Stimulated activated CD4-positive, alpha-beta T cell treated with anti-CD3 and anti-CD28 coated beads, Interleukin-2, amount 100 ng/mL, for 4 hours (primary cell): ENCODE measurements at regions not wholly inside any gene's neighbourhood (a gene's known extent, or its start where the extent isn't known, plus 50 kb on each side); places are given as distances from the start of the nearest gene placed in this dataset.

Source experiments
- DNase-seq: peaks from one replicate; pipeline ENCODE4 v3.0.0-alpha.2; 2020; ENCODE audit warnings: low read depth

GRCh38 chr14:98382662-98383061, 889.3 kb downstream of the BCL11B start:
- DNase-seq, result no peak

DNA sequence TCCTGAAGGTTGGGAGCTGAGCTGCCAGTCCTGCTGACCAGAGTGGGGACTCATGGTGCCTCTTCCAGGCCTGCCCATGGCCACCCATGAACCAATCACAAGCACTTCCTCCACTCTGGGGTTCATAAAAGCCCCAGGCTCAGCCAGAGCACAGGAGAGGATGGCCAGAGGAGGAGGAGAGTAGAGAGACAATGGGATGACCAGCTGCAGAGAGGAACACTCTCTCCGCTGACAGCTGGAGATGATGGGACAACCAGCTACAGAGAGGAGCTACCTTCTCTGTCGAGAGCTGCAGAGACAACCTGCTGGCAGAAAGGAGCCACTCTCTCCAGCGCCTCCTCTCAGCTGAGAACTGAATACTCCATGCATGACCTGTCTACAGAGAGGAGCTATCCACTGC, 886.1 kb downstream of the BCL11B start:
- DNase-seq, result no peak

DNA sequence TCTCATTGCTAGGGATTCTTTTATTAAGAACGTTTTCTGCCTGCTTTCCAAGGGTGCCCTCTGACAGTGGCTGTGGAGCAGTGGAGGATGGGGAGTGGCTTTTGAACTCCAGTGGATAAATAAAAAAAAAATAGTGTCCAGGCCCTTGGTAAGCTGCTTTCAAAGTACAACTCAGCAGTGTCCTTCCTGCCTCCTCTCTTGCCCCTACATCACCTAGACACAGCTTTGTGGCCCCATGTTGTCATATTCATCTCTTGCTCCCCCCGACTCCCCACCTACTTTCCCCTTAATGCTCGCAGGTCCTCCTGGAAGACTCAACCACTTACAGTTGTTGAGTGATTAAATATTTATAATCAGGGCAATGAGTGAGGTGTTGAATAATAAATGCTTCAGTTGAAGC, 880.9 kb downstream of the BCL11B start:
- no peak for DNase-seq

- DNase-seq, result no peak
These were observed 878.5 kb downstream of the BCL11B start for GRCh38 chr14:98393527-98393926.

- no peak for DNase-seq
These were observed 867.2 kb downstream of the BCL11B start for GRCh38 chr14:98404811-98405210.

DNA sequence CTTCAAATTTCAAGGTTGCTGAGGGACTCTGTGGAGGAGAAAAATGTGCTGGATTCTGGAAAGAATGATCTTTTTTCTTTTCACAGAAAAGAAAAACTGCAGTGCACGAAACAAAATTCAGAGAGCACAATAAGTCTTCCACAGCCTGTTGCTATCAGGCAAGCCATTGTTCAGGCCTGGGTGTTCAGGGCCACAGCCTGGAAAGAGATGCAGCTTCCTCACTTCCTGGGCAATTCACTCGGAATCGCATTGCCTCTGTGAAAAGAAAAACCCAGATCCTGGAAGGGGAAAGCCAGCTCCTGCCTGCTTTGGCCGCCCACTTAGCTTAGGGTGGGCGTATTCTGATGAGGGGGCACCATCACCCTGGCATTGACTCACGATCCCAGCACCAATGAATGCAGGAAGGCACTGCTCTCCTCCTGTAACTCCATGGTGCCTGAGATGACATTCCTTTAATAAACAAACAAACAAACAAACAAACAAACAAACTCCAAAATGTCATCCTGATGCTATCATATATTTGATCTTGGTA, 863.9 kb downstream of the BCL11B start:
- DNase-seq, result no peak

DNA sequence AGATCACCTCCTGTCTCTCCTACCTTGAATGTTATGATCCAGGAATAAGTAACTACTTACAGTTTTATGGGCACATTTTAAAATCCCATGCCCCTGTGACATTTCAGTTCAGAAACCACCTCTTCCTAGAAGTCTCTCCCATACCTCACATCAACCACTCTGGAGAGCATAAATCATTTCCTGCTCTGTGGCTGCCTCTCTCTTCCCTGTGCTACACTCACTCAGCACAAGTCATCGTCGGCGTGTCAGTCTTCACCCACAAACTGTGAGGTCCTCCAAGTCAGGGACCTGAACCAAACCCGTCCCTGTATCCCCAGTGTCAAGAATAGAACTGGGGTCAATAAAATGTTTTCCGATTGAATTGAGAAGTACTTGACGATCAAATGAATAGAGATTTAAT, 863.3 kb downstream of the BCL11B start:
- DNase-seq, result peak; percentile 4

DNA sequence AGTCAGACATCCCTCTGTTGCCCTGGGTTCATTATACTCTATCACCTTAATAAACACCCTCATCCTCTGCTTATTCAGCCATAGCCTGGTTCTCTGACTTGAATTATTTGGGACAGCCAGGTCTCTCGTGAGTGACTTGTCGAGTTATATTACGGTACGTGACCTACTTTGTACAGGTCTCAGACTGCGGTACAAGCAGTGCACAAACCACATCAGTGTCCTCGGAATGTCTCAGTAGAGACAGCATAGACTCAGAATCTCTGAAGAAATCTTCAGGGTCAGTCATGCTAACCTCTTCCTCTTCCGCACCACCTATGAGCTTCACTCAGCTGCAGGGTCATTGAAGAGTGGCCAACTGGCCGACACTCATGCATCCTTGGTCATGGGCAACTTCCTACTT, 860.8 kb downstream of the BCL11B start:
- DNase-seq, result no peak

- no peak for DNase-seq
These were observed 859.6 kb downstream of the BCL11B start for GRCh38 chr14:98412431-98412830.

DNA sequence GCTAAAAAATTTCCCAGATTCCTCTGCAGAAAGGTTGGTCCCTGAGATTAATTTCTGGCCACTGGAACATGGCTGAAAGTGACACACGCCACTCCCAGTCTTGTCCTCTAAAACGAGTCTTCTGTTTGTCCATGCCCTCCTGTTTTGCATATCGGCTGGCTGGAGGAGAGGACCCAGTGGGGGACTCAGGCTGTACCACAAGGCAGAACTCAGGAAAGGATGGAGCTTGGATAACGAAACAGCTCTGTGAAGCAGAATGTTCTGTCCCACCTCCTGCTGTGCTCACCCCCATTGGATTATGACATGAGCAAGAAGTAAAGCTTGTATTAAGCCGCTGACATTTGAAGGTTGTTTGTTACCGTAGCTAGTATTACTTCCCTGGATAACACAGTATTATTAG, 856.2 kb downstream of the BCL11B start:
- no peak for DNase-seq

GRCh38 chr14:98417001-98417400, 855.0 kb downstream of the BCL11B start:
- DNase-seq, result no peak

DNA sequence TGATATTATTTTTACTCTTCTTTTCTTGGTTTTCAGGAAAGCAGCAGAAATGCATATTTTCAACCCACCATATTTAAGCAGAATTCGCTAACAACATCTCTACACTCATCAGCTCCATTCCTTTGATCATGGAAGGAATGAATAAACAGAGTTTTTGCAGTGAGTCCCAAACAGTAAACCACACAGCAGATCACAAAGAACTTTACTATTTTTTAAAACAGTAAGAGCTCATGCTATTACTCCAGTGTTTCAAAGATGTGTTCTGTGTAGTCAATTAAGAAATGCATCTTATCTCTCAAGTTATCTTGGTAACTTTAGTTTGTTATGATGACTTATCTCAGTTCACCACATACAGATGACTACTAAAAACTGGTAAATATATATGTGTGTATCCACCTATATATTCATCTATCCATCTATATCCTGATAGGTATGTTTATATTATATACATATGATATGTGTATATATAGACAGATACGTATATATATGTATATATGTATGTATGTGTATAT, 843.5 kb downstream of the BCL11B start:
- no peak for DNase-seq

DNA sequence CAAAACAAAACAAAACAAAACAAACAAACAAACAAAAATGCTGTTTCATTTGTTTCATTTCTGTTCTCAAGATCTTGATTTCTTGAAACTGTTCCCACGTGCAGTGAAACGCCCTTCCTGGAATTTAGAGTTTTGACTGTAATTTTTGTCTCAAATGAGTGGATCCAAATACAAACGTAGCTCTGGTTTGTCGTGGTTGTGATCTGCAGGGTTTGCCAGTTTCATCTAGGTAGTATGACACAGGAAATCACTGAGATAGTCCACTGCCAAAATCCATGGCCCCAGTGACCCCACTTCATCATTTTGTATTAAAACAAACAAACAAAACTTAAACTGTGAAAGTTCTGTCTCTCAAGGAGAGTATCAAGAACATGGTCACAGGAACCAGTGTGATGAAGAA, 838.6 kb downstream of the BCL11B start:
- DNase-seq, result no peak

- DNase-seq, result no peak
These were observed 834.9 kb downstream of the BCL11B start for GRCh38 chr14:98437113-98437512.

GRCh38 chr14:98444077-98444476, 827.9 kb downstream of the BCL11B start:
- DNase-seq, result peak; percentile 2

GRCh38 chr14:98445718-98446117, 826.3 kb downstream of the BCL11B start:
- no peak for DNase-seq

DNA sequence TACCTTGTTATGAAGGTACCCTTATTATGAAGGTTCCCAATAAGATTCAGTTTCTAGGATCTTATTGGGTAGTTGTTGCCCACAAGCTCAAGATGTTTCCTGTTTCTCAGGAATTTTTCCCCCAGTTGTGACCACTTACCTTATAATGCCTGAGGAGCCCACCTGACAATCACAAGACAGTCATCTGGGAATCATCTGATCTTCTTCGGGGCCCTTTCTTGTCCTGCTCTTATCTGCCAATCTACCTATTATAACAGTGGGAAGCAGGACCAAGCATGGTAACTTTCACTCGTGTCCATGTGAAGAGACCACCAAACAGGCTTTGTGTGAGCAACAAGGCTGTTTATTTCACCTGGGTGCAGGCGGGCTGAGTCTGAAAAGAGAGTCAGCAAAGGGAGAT, 825.5 kb downstream of the BCL11B start:
- DNase-seq, result no peak

- no peak for DNase-seq
These were observed 815.8 kb downstream of the BCL11B start for GRCh38 chr14:98456231-98456630.

DNA sequence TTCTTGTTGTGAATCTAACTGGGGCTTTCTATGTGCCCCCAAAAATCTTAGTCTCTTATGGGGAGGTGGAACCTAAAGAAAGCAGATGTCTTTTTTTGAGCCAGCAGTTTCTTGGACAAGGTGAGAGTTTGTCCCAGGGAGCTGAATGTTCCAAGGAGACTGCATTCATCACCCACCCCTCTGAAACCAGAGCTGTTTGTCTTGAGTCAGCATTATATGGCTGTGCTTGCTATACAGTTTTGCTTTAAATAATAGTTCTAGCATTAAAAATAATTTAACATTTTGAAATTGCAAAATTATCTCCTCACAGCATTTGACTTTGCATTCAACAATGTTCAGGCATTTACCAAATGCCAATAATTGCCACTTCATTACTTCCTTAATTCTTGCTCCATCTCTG, 813.3 kb downstream of the BCL11B start:
- no peak for DNase-seq

- no peak for DNase-seq
These were observed 809.1 kb downstream of the BCL11B start for GRCh38 chr14:98462908-98463307.

GRCh38 chr14:98466807-98467206, 805.2 kb downstream of the BCL11B start:
- DNase-seq, result no peak

DNA sequence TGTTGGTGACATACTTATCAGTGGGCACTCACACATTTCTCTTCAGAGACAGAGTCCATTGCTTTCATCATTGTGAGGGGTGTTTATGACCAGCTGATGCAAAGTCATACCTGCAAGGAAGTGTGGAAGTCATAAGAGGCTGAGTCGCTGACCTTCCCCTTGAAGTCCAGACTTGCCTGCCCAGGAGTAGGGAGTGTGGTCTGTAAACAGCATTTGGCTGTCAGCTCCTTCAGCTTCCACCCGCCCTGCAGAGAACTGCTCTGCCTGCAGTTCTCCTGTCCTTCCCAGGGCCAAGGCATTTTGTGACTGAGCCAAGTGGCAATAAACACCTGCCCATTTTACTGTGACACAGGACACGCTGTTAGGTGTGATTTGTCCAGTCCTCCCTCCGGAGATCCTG, 801.3 kb downstream of the BCL11B start:
- DNase-seq, result no peak

- no peak for DNase-seq
These were observed 797.1 kb downstream of the BCL11B start for GRCh38 chr14:98474900-98475299.

DNA sequence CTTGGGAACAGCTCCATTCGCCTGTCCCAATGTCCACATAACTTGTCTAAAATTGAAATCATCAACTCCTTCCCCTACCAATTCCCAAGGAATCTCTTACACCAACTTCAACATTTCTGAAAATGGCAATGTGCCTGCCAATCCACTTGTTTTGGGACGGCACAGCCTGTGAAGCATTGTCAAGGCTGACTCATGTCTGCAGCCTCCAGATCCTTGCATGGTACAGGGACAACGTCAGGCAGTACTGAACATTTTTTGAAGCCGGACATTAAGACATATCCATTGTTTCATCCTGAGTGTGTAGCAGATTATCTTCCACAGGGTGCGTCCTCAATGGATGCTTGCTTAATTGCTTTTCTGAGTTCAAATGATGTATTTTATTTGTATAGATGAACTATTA, 794.1 kb downstream of the BCL11B start:
- DNase-seq, result no peak

- DNase-seq, result no peak
These were observed 782.9 kb downstream of the BCL11B start for GRCh38 chr14:98489115-98489514.
